A549 (cell line): ENCODE measurements at regions not wholly inside any gene's neighbourhood (a gene's known extent, or its start where the extent isn't known, plus 50 kb on each side); places are given as distances from the start of the nearest gene placed in this dataset.

ENCODE experiments used
- ATAC-seq, 2 experiments: fragments of 200-7000 bp in 1 of 2; fragments of >200 bp in 1 of 2; cut with Nextera tagmentation in 1 of 2; cut with Tn5 transposase in 1 of 2; 3 replicates each; pipeline versions ENCODE4 v1.8.0 to v1.9.1; 2018 to 2020; ENCODE audit warnings: mild to moderate bottlenecking in 1 of 2, moderate library complexity in 1 of 2
- CTCF ChIA-PET: fragments of 300-600 bp; sonication (Branson Sonifier 250); formaldehyde crosslinking; extraction: SDS; loops from one replicate; lab custom pipeline; 2021; ENCODE audit warnings: antibody characterized with exemption, inconsistent platforms; lab: Yijun Ruan, JAX
- POLR2A ChIA-PET: fragments of 350-600 bp; formaldehyde crosslinking; extraction: SDS; loops from one replicate; lab custom pipeline; 2021; ENCODE audit warnings: antibody characterized with exemption, inconsistent platforms; lab: Yijun Ruan, JAX
- DNase-seq, 2 experiments: peaks; one replicate each; pipeline versions ENCODE4 v3.0.0 to v3.0.0-alpha.2; 2011 to 2016; ENCODE audit warnings: low read depth in 1 of 2, low spot score in 1 of 2
- FAIRE-seq: peaks from 2 replicates; lab custom pipeline; 2011; peaks lifted over from hg19 to GRCh38; lab: Jason Lieb, UNC
- H3K27ac ChIP-seq, 2 experiments: fragments of >200 bp; sonication (Bioruptor Twin); formaldehyde crosslinking; 3 replicates each; pipeline ENCODE4 v1.5.1; 2016 to 2017
- H3K4me1 ChIP-seq: fragments of >200 bp; sonication (Bioruptor Twin); formaldehyde crosslinking; 3 replicates; pipeline ENCODE4 v1.6.1; 2016
- H3K4me2 ChIP-seq: fragments of >200 bp; sonication (Bioruptor Twin); formaldehyde crosslinking; 3 replicates; pipeline ENCODE4 v1.6.1; 2016
- H3K4me3 ChIP-seq: fragments of >200 bp; sonication (Bioruptor Twin); formaldehyde crosslinking; 3 replicates; pipeline ENCODE4 v1.5.1; 2016
- H3K9me3 ChIP-seq: fragments of >200 bp; sonication (Bioruptor Twin); formaldehyde crosslinking; 3 replicates; pipeline ENCODE4 v1.6.1; 2016
- ATOH8 ChIP-seq: fragments of 250-450 bp; sonication (Bioruptor Pico); IDR thresholded peaks from 2 replicates; pipeline ENCODE4 v1.5.0; 2020; ENCODE audit warnings: low read depth, mild to moderate bottlenecking, moderate library complexity
- BCL3 ChIP-seq: fragments of >200 bp; sonication (Bioruptor Twin); formaldehyde crosslinking; IDR thresholded peaks from 3 replicates; pipeline ENCODE4 v1.6.1; 2016
- EHF ChIP-seq: fragments of 250-450 bp; sonication (Bioruptor Pico); IDR thresholded peaks from 2 replicates; pipeline ENCODE4 v1.5.0; 2020; ENCODE audit warnings: mild to moderate bottlenecking
- EHMT2 ChIP-seq: fragments of 200-600 bp; sonication (generic); IDR thresholded peaks from 2 replicates; pipeline ENCODE4 v1.6.1; 2016; ENCODE audit warnings: antibody characterized with exemption, low read depth, mild to moderate bottlenecking, moderate library complexity
- ELK1 ChIP-seq: fragments of 150-350 bp; IDR thresholded peaks from 2 replicates; pipeline ENCODE4 v1.6.1; 2014; ENCODE audit warnings: low read depth, mild to moderate bottlenecking, low read length
- FOSL2 ChIP-seq, 2 experiments: fragments of 450-650 bp in 1 of 2; fragments of >200 bp in 1 of 2; sonication (Bioruptor Twin) in 1 of 2; formaldehyde crosslinking; IDR thresholded peaks; 2 replicates each; pipeline versions ENCODE4 v1.5.0 to v1.6.1; 2016 to 2020; ENCODE audit warnings: mild to moderate bottlenecking in 1 of 2, moderate library complexity in 1 of 2
- GATA3 ChIP-seq: IDR thresholded peaks from 2 replicates; pipeline ENCODE4 v1.6.1; 2012; ENCODE audit warnings: borderline replicate concordance
- HES2 ChIP-seq: fragments of >200 bp; sonication (Bioruptor Twin); formaldehyde crosslinking; IDR thresholded peaks from 2 replicates; pipeline ENCODE4 v1.6.1; 2016
- HEYL ChIP-seq: fragments of 250-450 bp; sonication (Bioruptor Pico); IDR thresholded peaks from 2 replicates; pipeline ENCODE4 v1.8.0; 2021; ENCODE audit warnings: mild to moderate bottlenecking, moderate library complexity
- HOXB13 ChIP-seq: fragments of 250-450 bp; sonication (Bioruptor Pico); IDR thresholded peaks from 2 replicates; pipeline ENCODE4 v1.5.0; 2020; ENCODE audit warnings: low read depth, mild to moderate bottlenecking, moderate library complexity
- HOXB5 ChIP-seq: fragments of 250-450 bp; sonication (Bioruptor Pico); IDR thresholded peaks from 2 replicates; pipeline ENCODE4 v1.5.0; 2020; ENCODE audit warnings: mild to moderate bottlenecking, moderate library complexity
- KDM1A ChIP-seq: fragments of 200-600 bp; sonication (generic); IDR thresholded peaks from 2 replicates; pipeline ENCODE4 v1.6.1; 2016; ENCODE audit warnings: low read depth, mild to moderate bottlenecking
- MAFK ChIP-seq: fragments of 450-650 bp; IDR thresholded peaks from 2 replicates; pipeline ENCODE4 v1.6.1; 2014; ENCODE audit not compliant: partially characterized antibody
- MAX ChIP-seq: IDR thresholded peaks from 2 replicates; pipeline ENCODE4 v1.6.1; 2012
- MYC ChIP-seq: IDR thresholded peaks from 2 replicates; pipeline ENCODE4 v1.6.1; 2012; ENCODE audit warnings: mild to moderate bottlenecking, inconsistent platforms, low read length, improper control_type of control experiment, borderline replicate concordance
- POLR2A ChIP-seq: IDR thresholded peaks from 2 replicates; pipeline ENCODE4 v1.6.1; 2012; ENCODE audit warnings: mild to moderate bottlenecking, low read length
- POLR2AphosphoS2 ChIP-seq: conservative IDR thresholded peaks from 2 replicates; pipeline ENCODE4 v1.6.1; 2012; ENCODE audit warnings: low read length, improper control_type of control experiment, inconsistent platforms
- RCOR1 ChIP-seq: fragments of 150-350 bp; IDR thresholded peaks from 2 replicates; pipeline ENCODE4 v1.6.1; 2014; ENCODE audit warnings: antibody characterized with exemption, low read length, low read depth
- USF2 ChIP-seq: fragments of 450-650 bp; IDR thresholded peaks from 2 replicates; pipeline ENCODE4 v1.6.1; 2014; ENCODE audit warnings: antibody characterized with exemption
- ZFP36 ChIP-seq: fragments of 450-650 bp; IDR thresholded peaks from 2 replicates; pipeline ENCODE4 v1.6.1; 2014; ENCODE audit warnings: borderline replicate concordance; ENCODE audit not compliant: partially characterized antibody
- ZNF302 ChIP-seq: fragments of 250-450 bp; sonication (Bioruptor Pico); IDR thresholded peaks from 2 replicates; pipeline ENCODE4 v1.9.0; 2021; ENCODE audit warnings: inconsistent platforms, mild to moderate bottlenecking, moderate library complexity
- WGBS: methylation state at CpG from one replicate; pipeline ENCODE4 v1.1.6; 2017; ENCODE audit errors: missing lambda C conversion rate; 5-methylcytosine and 5-hydroxymethylcytosine counted together

GRCh38 chr4:41880840-41881831 lies 54.1 kb upstream of the TMEM33 start (continued):
- no peak for TF ChIP-seq ELK1
- TF ChIP-seq EHMT2 = no peak

- no peak for DNase-seq
- no peak overlapping the region for H3K4me2 ChIP-seq
- WGBS = 90% methylated on average over 30 of the region's 45 CpGs
- no peak for FAIRE-seq
- no peak overlapping the region for H3K4me3 ChIP-seq
- no peaks in the 10 kb centered on the region for H3K4me1 ChIP-seq
- CTCF ChIA-PET = interaction anchor here (3.7 kb wide), 1 partner anchor 8 kb away, joined by 11 read pairs; no protein-coding TSS in a partner anchor
- no peak overlapping the region for H3K27ac ChIP-seq
- no peaks in the 10 kb centered on the region for H3K9me3 ChIP-seq
- no peak for TF ChIP-seq EHMT2
- TF ChIP-seq FOSL2 (IDR thresholded peaks at IDR 0.05) = no peak
- TF ChIP-seq FOSL2 (CRISPR knock-in tag; IDR thresholded peaks at IDR 0.05) = no peak
- TF ChIP-seq RCOR1 = no peak
- no peak for TF ChIP-seq ATOH8
- TF ChIP-seq HOXB13 (CRISPR knock-in tag) = no peak
- no peak for TF ChIP-seq MYC
- TF ChIP-seq HEYL = no peak
- no peak for TF ChIP-seq ZFP36
- TF ChIP-seq EHF = no peak
- no peak for TF ChIP-seq USF2
- no peak for TF ChIP-seq POLR2A
- no peak for TF ChIP-seq HOXB5 (CRISPR knock-in tag)
- ATAC-seq = no peak
- POLR2A ChIA-PET = no interaction called here
These were observed 55.0 kb upstream of the TMEM33 start for GRCh38 chr4:41880022-41880837.

GRCh38 chr4:41879552-41879951 lies 55.7 kb upstream of the TMEM33 start:
- CTCF ChIA-PET = interaction anchor here (3.7 kb wide), 1 partner anchor 8 kb away, joined by 11 read pairs; no protein-coding TSS in a partner anchor
- Histone ChIP-seq H3K4me3 (no peak overlapping the region), H3K4me1 (no peaks in the 10 kb centered on the region), H3K9me3 (no peaks in the 10 kb centered on the region), H3K27ac (no peak overlapping the region), H3K4me2 (no peak overlapping the region)
- POLR2A ChIA-PET = no interaction called here
- WGBS = 72% methylated on average over 12 of the region's 12 CpGs
- no peak for FAIRE-seq
- ATAC-seq = no peak
- DNase-seq = no peak
- TF ChIP-seq POLR2AphosphoS2 = no peak
- TF ChIP-seq HOXB5 (CRISPR knock-in tag) = no peak
- TF ChIP-seq KDM1A = no peak
- no peak for TF ChIP-seq MAFK
- TF ChIP-seq GATA3 = no peak
- no peak for TF ChIP-seq ZNF302
- TF ChIP-seq FOSL2 (IDR thresholded peaks at IDR 0.05) = no peak
- TF ChIP-seq FOSL2 (CRISPR knock-in tag; IDR thresholded peaks at IDR 0.05) = no peak
- TF ChIP-seq HES2 = no peak
- TF ChIP-seq BCL3 = no peak
- no peak for TF ChIP-seq MAX
- TF ChIP-seq, all 56 proteins: peak for 0
